GM19468 (cell line): ENCODE measurements at regions not wholly inside any gene's neighbourhood (a gene's known extent, or its start where the extent isn't known, plus 50 kb on each side); places are given as distances from the start of the nearest gene placed in this dataset.

Experiments
- ATAC-seq: cut with Tn5 transposase; IDR thresholded peaks from one replicate; pipeline ENCODE4 v1.9.1; 2021; ENCODE audit warnings: mild to moderate bottlenecking, moderate library complexity, moderate number of reproducible peaks; ENCODE audit not compliant: unreplicated experiment; ENCODE audit errors: extremely low read depth

DNA sequence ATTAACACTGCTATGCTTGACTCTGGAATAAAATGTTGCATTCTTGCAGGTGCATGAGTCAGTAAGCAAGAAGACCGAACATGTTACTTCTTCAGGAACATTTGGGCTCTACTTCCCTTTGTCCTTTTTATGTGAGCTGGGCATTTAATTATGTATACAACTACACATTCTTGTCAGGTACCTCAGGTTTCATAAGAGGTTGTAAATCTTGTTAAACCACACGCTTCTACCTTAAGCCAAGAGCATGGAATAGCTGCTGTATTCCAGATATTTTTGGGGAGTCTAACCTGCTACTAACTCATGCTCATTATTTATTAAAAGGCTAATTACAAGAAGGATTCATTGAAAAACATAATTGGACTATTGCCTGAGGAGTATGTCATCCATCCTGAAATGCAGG, 414.2 kb upstream of the KLF6 start:
- no peak for ATAC-seq

DNA sequence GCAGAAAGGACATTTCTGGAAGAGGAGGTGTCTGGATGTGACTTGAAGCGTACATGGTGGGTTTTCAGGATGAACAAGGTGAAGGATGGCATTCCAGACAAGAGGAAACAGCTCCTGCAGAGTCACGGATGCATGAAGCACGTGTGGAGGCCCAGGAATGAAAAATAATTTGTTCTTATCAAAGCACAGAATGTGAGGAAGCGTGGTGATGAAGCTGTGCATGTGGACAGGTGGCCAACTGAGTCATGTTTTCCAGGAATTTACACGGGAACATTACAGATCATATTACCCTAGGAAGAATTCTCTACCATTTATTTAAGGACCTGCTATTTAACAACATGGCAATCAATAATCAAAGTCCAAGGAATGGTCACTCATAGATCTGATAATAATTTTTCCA, 413.2 kb upstream of the KLF6 start:
- ATAC-seq, result no peak

DNA sequence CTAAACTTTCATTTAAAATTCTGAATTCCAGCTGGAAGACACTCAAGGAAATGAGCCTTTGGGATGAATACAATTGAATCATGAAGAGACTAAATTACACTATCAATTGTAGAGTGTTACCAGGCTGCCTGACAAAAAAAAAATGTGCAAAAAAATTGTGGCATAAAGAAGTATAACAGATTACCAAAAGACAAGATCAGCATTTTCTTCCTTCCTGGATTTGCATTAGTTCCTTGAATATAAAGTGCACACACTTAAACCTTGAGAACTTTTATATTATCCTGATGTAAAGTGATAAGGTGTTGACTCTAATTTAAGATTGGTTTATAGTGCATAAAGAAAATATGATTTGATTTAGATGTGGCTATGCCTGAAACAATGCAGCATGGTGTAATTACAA, 412.7 kb upstream of the KLF6 start:
- ATAC-seq, result no peak

- no peak for ATAC-seq
Observed at GRCh38 chr10:4196771-4197390, 411.9 kb upstream of the KLF6 start.

- no peak for ATAC-seq
Observed at GRCh38 chr10:4196183-4196582, 411.2 kb upstream of the KLF6 start.

GRCh38 chr10:4195213-4195612, 410.2 kb upstream of the KLF6 start:
- no peak for ATAC-seq

- ATAC-seq, result no peak
Observed at GRCh38 chr10:4194231-4194630, 409.2 kb upstream of the KLF6 start.

DNA sequence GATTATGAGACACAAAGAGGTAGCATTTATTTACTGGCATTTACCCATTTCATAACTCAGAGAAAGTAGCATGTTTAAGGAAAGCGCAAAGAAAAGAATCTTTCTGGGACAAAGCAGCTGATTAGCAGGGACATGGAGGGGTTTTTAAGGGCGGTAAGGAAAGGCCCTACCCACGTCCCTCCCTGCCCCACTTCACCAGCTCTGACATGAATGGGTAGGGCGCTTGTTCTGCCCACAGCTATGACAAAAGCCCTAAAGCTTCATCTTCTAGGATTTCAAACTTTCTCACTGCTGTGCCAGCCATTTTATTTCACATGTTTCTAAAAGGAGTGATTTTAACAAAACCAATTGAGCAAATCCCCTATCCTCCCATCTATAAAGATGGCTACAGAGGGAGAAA, 406.9 kb upstream of the KLF6 start:
- no peak for ATAC-seq

DNA sequence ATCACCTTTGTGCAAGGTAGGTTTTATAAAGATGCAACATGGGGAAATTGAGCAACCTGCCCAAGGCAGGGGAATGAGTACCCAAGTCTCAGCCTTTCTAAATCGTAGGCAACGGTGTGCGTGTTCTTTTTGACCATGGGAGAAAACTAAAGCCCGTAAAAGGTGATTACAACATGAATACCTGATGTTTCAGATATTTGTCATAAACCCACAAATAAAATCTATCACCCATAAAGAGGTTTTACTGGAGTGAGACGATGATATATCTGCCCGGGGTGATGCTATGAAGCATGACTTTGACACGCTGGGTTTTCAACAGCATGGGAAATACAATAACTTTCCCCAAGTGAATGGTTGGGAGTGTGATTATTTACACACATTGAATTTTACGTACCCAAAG, 406.3 kb upstream of the KLF6 start:
- ATAC-seq, result no peak

GRCh38 chr10:4190876-4191275, 405.9 kb upstream of the KLF6 start:
- ATAC-seq, result no peak

DNA sequence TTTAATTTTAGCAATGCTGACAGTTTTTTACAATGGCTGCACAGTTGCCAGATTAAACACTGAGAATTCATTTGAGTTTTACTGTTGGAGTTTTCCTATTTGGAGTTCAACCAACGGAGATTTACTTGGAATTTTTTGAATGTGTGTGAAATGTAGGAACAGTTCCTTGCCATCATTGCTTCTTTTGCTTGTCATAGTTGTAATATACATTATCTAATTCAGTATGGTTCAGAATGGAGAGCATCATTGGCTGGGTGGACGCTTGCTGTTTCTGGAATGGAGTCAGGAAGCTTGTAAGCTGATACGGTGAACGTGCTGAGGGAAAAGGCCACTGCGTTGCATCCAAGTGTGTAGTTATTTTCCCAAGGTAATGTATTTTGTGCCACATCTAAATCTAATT, 404.3 kb upstream of the KLF6 start:
- ATAC-seq, result no peak

GRCh38 chr10:4188406-4188805, 403.4 kb upstream of the KLF6 start:
- ATAC-seq, result no peak

GRCh38 chr10:4186849-4187540, 402.0 kb upstream of the KLF6 start:
- no peak for ATAC-seq

- ATAC-seq, result no peak
Observed at GRCh38 chr10:4183761-4184261, 398.8 kb upstream of the KLF6 start.

DNA sequence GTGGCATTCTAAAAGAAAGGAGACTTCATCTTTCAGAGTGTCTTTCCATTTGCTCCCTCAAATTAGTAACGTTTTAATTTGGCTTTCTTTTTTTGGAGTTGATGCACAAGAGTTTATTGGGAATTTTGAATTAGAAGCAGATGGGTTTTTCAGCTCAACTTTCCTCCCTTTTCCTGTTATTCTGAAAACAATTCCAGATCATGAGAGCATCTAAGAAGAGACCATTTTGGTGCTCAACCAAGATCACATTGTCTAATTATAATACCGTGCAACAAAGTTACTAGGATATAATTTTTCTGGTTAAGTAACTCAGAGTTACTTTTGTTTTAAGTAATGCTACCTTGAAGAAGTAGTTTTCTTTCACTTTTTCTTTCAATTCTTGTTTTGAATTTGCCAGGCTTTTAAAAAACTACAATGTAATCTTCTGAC, 396.6 kb upstream of the KLF6 start:
- ATAC-seq, result no peak

GRCh38 chr10:4181081-4181480, 396.1 kb upstream of the KLF6 start:
- ATAC-seq, result no peak

DNA sequence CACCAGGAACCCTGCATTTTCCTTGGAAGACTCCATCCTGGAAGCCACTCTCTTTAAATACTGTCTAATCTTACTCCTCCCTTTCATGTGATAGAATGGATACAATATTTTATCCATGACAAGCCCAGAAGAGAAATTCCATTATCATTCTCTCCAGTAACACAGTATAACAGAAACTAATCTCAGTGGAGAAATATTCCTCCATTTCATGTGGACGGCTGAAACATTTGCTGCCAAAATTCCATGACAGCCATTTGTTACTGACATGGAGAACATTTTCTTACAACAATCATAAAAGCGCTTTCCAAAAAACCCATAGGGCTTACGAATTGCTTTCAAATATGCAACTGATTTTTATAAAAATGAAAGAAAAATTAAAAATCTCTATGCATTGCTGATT, 392.8 kb upstream of the KLF6 start:
- no peak for ATAC-seq

DNA sequence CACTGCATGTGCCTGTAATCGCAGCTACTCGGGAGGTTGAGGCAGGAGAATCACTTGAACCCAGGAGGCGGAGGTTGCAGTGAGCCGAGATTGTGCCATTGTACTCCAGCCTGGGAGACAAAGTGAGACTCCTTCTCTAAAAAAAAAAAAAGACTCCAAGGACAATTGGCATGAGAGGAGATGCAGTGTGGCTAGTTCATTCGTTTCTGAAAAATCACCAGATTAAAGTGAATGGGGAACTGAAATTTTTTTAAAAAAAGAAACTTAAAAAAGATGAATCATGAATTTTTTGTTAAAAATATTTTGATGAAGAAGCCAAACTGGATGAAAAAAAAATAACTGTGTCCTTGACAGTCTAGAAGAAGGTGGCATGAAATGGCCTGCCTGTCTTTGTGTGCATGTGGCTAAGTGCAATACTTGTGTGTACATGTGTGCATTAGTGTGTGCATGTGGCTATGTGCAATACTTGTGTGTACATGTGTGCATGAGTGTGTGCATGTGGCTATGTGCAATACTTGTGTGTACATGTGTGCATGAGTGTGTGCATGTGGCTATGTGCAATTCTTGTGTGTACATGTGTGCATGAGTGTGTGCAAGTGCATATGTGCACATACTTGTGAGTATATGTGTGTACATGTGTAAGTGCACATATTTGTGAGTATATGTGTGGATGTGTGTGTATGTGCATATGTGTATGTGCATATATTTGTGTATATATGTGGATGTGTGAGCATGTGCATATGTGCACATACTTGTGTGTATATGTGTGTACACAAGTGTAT, 391.7 kb upstream of the KLF6 start:
- ATAC-seq, result no peak

DNA sequence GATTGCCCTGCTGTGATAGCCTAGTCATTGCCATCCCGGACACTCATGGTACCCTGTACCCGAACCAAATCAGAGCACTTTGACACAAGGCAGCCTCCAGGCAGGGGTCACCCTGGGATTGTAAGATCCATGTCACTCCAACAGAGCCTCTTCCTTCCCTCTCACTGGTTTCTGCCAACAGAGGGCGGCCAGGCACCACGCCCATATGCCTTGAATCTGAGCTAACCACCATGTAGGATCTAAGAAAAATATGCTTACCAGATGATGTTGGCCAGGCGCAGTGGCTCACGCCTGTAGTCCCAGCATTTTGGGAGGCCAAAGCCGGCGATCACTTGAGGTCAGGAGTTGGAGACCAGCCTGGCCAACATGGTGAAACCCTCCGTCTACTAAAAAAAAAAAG, 389.2 kb upstream of the KLF6 start:
- no peak for ATAC-seq

DNA sequence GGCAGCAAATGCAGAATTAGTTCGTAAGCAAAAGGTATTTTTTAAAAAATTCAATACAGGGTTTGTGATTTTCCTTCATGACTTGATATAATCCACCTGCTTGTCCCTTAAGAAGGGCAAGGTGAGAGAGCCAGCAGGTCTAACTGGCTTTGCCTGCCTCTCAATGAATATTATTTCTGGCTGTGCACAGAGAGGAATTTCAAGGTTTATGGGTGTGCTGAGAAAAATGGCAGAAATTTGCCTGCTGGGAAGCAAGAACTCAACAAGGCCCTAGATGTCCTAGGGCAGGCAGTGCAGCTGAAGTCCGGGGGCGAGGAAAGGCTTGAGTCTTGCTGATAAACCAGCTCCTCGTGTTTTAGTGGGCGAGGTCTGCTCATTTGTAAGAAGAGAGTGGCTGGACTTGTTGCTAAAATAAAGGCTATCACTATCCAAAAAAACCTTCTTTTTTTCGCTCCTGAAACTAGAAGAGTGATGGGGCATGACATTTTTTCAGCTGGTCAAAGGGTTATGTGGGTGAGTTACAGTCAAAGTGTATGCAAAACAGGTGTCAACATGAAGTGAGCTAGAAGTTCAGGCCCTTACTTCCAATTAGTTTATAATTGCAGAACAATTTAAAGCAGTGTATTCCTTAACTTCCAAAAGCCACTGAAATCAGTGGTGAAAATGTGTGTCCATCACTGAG, 385.8 kb upstream of the KLF6 start:
- ATAC-seq, result no peak

DNA sequence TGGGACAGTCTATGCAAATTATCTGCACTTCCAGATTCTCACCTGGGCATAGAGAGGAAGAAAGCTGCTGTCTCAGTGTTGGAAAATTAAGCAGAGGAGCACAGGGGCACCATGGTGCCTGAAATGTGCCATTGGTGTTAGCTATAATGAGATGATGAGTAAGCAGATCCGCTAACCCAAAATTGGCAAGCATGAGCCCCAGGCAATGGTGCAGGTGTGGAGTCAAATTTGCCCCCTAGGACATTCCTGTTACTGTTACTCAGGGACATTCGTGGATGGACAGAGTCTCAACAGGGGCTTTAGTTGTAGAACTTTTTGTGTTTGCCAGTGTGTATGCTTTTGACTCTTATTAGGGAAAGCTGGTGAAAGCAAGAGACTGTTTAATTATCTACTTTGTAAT, 385.2 kb upstream of the KLF6 start:
- ATAC-seq, result no peak
